Activated B cell treated with CpG ODN at 0.5 μM for 24 hours (primary cell): ENCODE measurements at regions not wholly inside any gene's neighbourhood (a gene's known extent, or its start where the extent isn't known, plus 50 kb on each side); places are given as distances from the start of the nearest gene placed in this dataset.

ENCODE experiments used
- ATAC-seq: fragments of 200-7000 bp; cut with Tn5 transposase; one replicate; pipeline ENCODE4 v1.10.0; 2021; ENCODE audit warnings: low read depth, mild to moderate bottlenecking, moderate library complexity
- CTCF ChIA-PET: fragments of 350-600 bp; sonication (Branson Sonifier 250); formaldehyde crosslinking; loops from one replicate; lab custom pipeline; 2021; ENCODE audit warnings: antibody characterized with exemption; lab: Charles Lee
- POLR2A ChIA-PET: fragments of 350-600 bp; sonication (Branson Sonifier 250); formaldehyde crosslinking; loops from one replicate; lab custom pipeline; 2021; ENCODE audit warnings: antibody characterized with exemption; lab: Charles Lee
- DNase-seq: peaks from one replicate; pipeline ENCODE4 v3.0.0; 2022
- H3K27ac Mint-ChIP-seq: one replicate; pipeline ENCODE4 v1.8.0; 2020; ENCODE audit warnings: mixed read lengths
- H3K27me3 Mint-ChIP-seq: one replicate; pipeline ENCODE4 v1.8.0; 2021; ENCODE audit warnings: mixed read lengths
- H3K36me3 Mint-ChIP-seq: one replicate; pipeline ENCODE4 v1.8.0; 2021; ENCODE audit warnings: low read depth, mixed read lengths
- H3K4me1 Mint-ChIP-seq: one replicate; pipeline ENCODE4 v1.8.0; 2021; ENCODE audit warnings: mixed read lengths
- H3K4me3 Mint-ChIP-seq: one replicate; pipeline ENCODE4 v1.8.0; 2020; ENCODE audit warnings: mild to moderate bottlenecking, mixed read lengths
- H3K9me3 Mint-ChIP-seq: one replicate; pipeline ENCODE4 v1.8.0; 2020; ENCODE audit warnings: mixed read lengths
- intact Hi-C: fragments of 100-400 bp; cut with micrococcal nuclease; formaldehyde crosslinking; loops from one replicate; pipeline ENCODE4 v1.15.1; 2024
- TF ChIP-seq, protein P1 (sequence below): fragments of 200-600 bp; IDR thresholded peaks from one replicate; pipeline ENCODE4 v1.8.0; 2022; ENCODE audit warnings: antibody characterized with exemption, mild to moderate bottlenecking

DNA sequence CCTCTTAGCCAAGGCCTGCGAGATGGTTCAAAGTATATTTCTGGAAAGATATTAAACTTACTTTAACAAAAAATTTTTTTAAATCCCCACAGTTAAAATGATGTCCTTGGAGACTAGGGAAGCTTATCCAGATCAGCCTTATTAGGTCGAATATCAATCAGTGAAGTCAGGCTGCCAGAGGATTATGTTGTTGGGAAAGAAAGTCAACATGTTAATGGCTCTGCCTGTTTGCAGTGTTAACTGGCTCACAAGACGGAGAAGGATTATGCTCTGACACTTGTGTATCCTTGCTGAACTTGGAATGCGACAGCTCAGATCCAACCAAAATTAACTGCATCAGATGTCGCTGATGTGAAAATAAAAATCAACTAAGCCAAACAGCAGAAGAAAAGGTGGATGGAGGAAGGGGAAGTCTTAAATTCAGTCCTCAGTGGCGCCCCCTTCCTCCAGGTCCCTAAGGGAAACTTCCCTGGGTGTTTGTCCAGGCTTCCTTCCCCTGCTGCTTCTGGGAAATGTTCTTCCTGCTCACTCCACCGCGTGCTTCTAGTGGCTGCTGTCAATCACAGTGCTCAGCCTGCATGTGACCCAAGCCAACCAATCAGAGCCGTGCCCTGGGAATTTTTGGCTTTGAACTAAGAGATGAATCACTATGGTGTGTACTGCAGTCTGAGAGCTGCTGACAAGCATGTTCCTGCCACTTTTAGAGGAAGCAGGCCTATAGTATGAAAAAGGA is 690.4 kb upstream of the NRP1 start:
- Mint-ChIP-seq H3K4me3 (no peak overlapping the region), H3K9me3 (no peaks in the 10 kb centered on the region), H3K4me1 (no peaks in the 10 kb centered on the region), H3K27ac (no peak overlapping the region), H3K27me3 (no peaks in the 10 kb centered on the region), H3K36me3 (no peaks in the 10 kb centered on the region)
- DNase-seq, result no peak
- ChIA-PET POLR2A (no interaction called here), CTCF (no interaction called here)
- intact Hi-C loops, result no loop called here
- TF ChIP-seq, protein P1, sequence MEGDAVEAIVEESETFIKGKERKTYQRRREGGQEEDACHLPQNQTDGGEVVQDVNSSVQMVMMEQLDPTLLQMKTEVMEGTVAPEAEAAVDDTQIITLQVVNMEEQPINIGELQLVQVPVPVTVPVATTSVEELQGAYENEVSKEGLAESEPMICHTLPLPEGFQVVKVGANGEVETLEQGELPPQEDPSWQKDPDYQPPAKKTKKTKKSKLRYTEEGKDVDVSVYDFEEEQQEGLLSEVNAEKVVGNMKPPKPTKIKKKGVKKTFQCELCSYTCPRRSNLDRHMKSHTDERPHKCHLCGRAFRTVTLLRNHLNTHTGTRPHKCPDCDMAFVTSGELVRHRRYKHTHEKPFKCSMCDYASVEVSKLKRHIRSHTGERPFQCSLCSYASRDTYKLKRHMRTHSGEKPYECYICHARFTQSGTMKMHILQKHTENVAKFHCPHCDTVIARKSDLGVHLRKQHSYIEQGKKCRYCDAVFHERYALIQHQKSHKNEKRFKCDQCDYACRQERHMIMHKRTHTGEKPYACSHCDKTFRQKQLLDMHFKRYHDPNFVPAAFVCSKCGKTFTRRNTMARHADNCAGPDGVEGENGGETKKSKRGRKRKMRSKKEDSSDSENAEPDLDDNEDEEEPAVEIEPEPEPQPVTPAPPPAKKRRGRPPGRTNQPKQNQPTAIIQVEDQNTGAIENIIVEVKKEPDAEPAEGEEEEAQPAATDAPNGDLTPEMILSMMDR, result no peak
- ATAC-seq, result no peak

DNA sequence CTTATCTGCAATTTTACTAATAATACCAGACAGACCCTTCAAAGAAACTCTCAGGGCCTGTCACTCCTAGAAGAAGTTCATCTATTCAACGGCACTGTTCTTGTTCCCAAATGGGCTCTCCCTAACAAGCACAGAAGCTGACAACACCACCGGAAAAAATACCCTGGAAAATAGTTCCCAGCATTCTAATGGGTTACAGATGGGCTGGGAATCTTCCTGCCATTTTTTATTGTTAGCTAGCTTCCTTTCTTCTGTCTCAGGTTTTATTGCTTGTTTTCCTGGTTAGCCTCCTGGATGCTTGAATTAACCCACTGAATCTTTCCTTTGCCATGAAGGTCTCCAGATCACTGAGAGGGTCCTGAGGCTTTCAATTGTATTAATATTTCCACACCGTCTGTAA is 689.8 kb upstream of the NRP1 start:
- Mint-ChIP-seq H3K4me1 (no peaks in the 10 kb centered on the region), H3K27me3 (no peaks in the 10 kb centered on the region), H3K9me3 (no peaks in the 10 kb centered on the region), H3K4me3 (no peak overlapping the region), H3K36me3 (no peaks in the 10 kb centered on the region), H3K27ac (no peak overlapping the region)
- ATAC-seq (no peak), DNase-seq (no peak)
- TF ChIP-seq, protein P1, result no peak
- intact Hi-C loops, result no loop called here
- POLR2A ChIA-PET, result no interaction called here
- CTCF ChIA-PET, result no interaction called here

DNA sequence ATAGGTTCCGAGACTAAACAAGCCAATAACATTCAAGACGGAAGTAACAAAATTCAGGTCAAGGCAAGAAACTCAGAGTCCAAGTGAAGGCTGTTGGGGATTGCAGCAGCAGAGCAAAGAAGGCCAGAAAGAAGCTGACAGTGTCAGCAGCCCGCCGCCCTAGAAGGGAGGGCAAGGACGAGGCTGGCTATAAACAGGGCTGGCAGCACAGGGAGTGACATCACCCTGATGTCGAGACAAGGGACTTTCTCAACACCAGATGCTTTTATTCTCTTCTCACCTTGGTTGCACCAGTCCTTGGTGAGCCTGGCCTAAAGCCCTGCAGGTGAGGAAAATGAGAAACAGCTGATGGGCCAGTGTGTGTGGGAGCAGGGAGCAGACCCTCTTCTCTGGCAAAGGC is 687.7 kb upstream of the NRP1 start:
- Mint-ChIP-seq H3K36me3 (no peaks in the 10 kb centered on the region), H3K27ac (no peak overlapping the region), H3K9me3 (peaks cover 3% of the 10 kb centered on the region), H3K27me3 (no peaks in the 10 kb centered on the region), H3K4me3 (no peak overlapping the region), H3K4me1 (no peaks in the 10 kb centered on the region)
- ChIA-PET CTCF (no interaction called here), POLR2A (no interaction called here)
- ATAC-seq (no peak), DNase-seq (no peak)
- TF ChIP-seq, protein P1, result no peak
- intact Hi-C loops, result no loop called here

DNA sequence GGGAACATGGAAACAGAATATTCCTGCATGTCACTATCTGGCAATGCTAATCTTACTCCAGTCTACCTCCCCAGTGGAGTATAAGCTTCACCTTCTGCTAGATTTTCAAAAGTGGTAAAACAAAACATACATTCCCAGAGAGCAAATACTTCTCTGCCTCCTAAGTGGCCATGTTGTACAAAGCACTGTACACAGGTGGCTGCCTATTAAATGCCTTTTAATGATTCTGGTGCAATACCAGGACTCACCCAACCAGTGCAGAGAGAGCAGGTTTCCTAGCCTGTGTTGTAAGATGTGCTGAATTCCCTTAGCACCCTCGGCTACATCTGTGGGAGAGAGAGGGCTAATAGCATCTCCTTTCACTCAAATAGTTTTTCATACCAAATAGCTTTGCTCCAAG is 684.3 kb upstream of the NRP1 start:
- TF ChIP-seq, protein P1, result no peak
- Mint-ChIP-seq H3K4me1 (no peaks in the 10 kb centered on the region), H3K36me3 (no peaks in the 10 kb centered on the region), H3K9me3 (peaks cover 6% of the 10 kb centered on the region), H3K27ac (no peak overlapping the region), H3K27me3 (no peaks in the 10 kb centered on the region), H3K4me3 (no peak overlapping the region)
- ChIA-PET POLR2A (no interaction called here), CTCF (no interaction called here)
- ATAC-seq (no peak), DNase-seq (no peak)
- intact Hi-C loops, result no loop called here

DNA sequence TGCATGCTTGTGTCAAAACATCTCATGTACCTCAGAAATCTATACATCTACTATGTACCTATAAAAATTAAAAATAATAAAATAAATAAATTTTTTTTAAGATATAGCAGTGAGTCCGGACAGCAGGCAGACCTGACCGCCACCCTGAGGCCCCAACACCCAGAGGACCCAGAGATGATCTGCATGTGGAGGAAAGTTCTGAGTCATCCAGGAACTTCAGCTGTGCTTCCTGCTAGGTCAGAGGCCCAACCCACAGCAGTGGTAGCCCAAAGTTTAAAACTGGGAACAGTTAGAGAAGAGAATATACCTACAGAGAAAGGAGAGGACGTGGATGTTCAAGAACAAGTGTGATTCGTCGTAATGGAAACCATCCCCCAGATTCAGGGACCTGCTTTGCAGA is 683.7 kb upstream of the NRP1 start:
- CTCF ChIA-PET, result no interaction called here
- no peak for DNase-seq
- POLR2A ChIA-PET, result no interaction called here
- no peak for ATAC-seq
- Mint-ChIP-seq H3K4me1 (no peaks in the 10 kb centered on the region), H3K4me3 (no peak overlapping the region), H3K36me3 (no peaks in the 10 kb centered on the region), H3K9me3 (peaks cover 6% of the 10 kb centered on the region), H3K27me3 (no peaks in the 10 kb centered on the region), H3K27ac (no peak overlapping the region)
- intact Hi-C loops, result no loop called here
- TF ChIP-seq, protein P1, result no peak
